Amniotic epithelial cell (primary cell): ENCODE measurements at regions not wholly inside any gene's neighbourhood (a gene's known extent, or its start where the extent isn't known, plus 50 kb on each side); places are given as distances from the start of the nearest gene placed in this dataset.
"Not testable (repeated sequence)": the region's sequence is repeated elsewhere in the genome, so short reads cannot be mapped to it uniquely, and the experiment has no call there.

Source experiments
- DNase-seq: peaks from one replicate; pipeline ENCODE4 v3.0.0-alpha.2; 2010; ENCODE audit warnings: low read depth

- no peak for DNase-seq
Observed at GRCh38 chr2:57437077-57437476, 609.5 kb upstream of the VRK2 start.

DNA sequence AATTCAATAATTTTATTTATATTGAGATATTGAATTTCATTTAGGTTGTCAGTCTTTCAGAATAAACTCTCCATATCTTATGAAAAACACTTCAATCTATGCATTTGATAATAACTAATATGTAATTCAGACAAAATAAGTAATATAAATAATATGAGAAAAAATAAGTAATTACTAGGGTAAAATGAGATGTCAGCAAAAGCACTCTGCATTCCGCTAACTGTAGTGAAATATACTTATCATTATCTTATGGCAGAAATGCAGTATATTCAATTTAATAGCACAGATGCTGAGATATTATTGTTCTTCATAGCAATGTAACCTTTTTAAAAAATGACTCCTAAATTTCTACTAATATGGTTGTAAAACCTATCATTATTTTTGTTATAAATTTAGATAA is 606.2 kb upstream of the VRK2 start:
- no peak for DNase-seq

GRCh38 chr2:57443086-57443485 is 603.5 kb upstream of the VRK2 start:
- DNase-seq = no peak

DNA sequence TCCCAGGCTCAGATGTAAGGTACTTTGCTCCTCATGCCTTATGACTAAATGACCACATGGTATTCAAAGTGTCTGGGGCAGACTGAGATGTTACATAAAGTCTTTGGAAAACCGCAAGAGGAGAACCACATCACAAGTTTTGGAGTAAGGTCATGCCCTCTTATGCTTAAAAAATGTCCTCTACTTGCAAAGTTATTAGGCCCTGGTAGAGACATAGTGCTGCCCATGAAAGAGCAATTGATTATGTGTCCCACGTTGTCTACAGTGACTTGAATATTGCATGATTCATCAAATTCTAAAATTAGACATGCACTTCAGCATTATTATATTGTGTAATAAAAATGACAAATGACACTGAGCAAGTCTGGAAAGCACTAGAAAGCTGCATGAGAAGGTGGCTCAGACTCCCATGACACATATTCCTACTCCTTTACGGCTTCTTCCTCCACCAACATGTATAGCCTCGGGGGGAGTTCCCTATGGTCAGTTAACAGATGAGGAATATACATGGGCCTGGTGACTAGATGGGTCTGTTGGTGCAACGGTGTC is 602.6 kb upstream of the VRK2 start:
- DNase-seq = peak; percentile 44

GRCh38 chr2:57444752-57445430 is 601.7 kb upstream of the VRK2 start:
- no peak for DNase-seq

- DNase-seq = no peak
Observed at GRCh38 chr2:57448816-57449215, 597.8 kb upstream of the VRK2 start.

DNA sequence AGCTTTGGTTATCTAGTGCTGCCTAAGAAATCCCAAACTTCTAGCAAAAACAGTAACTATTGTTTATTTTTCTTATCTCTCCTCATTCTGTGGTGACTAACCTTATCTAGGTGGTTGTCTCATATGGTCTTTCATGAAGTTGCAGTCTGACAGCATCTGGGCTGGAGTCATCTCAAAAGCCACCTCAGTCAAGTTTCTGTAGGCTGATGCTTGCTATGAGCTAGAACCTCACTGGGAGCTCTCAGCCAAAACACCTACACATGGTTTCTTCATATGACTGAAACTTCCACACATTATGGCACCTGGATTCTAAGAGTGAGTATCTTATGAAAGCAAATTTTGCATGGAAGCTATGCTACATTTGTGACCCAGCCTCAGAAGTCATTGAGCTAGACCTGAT is 596.4 kb upstream of the VRK2 start:
- DNase-seq = peak; percentile 34

DNA sequence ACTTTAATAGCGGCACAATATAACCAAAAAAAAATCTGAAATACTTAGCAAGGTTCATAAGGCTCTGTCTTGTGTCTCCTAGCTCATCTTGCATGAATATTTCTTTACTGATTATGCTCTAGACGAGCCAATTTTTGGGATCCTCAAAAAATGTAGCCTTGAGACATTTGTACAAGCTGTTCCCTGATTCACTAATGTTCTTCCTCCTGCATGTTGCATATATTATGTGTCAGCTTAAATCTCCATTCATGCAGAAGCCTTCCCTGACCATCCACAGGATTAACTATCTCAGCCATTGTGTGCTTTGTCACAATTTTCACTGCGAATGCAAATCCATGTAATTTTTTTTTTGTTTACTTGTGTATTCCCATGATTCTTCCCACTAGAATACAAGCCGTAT is 594.0 kb upstream of the VRK2 start:
- no peak for DNase-seq

DNA sequence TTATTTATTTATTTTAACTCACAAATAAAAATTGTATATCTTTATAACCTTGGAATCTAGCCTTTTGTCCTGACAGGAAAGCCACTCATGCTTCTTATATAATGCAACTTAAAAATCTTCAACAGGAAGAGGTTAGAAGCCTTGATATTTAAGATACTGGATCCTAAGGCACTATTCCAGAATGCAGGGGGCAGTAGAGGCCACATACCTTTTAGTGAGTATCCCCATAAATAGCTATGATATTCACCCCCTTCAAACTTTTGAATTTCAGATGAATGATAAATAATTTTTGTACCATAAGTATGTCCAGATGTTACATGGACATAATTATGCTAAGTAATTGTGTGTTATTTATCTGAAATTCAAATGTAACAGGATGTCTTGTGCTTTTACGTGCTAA is 592.7 kb upstream of the VRK2 start:
- no peak for DNase-seq

- DNase-seq = peak; percentile 45
Observed at GRCh38 chr2:57460396-57461276, 586.0 kb upstream of the VRK2 start.

- no peak for DNase-seq
Observed at GRCh38 chr2:57461624-57462023, 585.0 kb upstream of the VRK2 start.

GRCh38 chr2:57465067-57465466 is 581.5 kb upstream of the VRK2 start:
- DNase-seq = no peak

DNA sequence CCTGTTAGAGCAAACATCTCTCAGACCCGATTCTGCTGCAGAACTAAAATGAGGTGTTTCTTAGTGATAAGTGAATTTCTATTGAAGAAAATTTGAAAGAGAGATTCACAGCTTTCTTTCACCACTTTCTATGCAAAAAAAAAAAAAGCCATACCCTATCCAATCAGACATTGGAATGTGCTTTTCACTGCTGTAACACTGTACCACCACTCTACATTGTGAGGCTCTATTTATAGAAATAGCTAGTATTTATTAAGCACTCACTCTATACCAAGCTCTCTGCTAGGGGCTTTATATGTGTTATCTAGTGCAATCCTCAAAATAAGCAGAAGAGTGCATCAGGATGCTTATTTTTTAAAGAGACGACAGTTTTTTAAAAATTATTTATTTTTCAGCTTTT is 580.6 kb upstream of the VRK2 start:
- no peak for DNase-seq

DNA sequence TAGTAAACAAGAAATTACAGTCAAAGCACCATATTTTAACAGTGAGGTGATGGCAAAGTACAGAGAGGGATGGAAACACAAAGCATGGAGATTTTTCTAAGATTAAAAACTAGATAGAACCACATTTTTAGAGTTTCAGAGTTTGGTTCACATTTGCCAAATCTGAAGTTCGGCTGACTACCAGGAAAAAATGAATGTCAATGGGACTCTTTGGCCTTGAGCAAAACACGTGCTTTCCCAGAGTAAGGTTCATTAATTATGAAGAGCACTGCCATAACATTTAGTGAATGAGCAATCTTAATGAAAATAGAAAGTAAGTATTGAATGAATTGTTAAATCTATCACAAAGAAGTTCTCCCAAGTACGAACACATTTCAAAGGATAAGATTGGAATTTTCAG is 571.2 kb upstream of the VRK2 start:
- no peak for DNase-seq

DNA sequence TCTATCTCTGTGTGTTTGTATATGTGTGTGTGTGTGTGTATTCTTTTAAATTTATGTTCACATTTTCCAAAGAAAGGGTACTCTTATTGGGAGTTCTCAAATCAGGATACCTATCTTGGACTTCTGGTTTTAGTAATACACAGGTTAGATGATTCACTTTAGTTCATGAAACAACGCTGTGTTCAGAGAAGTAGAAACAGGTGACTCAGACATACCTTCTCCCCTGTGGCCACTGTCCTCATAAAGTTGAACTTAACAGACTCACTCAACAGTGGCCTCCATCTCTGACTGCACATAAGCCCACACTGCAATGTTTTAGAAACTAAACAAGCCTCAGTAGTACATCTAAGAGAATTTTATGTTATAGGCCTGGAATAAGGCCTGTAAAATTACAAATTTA is 566.6 kb upstream of the VRK2 start:
- no peak for DNase-seq

- DNase-seq = no peak
Observed at GRCh38 chr2:57488061-57488460, 558.5 kb upstream of the VRK2 start.

GRCh38 chr2:57490741-57491140 is 555.9 kb upstream of the VRK2 start:
- DNase-seq = peak; percentile 8

DNA sequence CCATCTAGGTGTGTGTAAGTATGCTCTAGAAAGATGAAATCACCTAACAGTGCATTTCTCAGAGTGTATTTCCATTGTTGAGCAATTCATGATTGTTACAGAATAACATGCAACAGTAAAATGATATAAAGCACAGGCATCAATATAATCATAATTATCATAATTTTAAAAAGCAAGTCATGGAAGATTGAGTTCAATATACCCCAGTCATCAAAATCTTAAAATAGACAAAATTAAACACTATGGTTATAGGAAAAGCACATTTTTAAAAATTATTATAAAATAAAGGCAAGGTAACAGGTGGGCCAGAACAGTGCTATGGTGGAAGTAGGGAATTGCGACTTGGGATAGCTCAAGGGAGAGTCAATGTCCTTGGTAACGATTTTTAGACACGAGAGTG is 555.4 kb upstream of the VRK2 start:
- no peak for DNase-seq

- not testable (repeated sequence) for DNase-seq
Observed at GRCh38 chr2:57493966-57494365, 552.6 kb upstream of the VRK2 start.

GRCh38 chr2:57497489-57498096 is 549.0 kb upstream of the VRK2 start:
- peak; percentile 60 for DNase-seq

- no peak for DNase-seq
Observed at GRCh38 chr2:57504787-57505186, 541.8 kb upstream of the VRK2 start.

- DNase-seq = no peak
Observed at GRCh38 chr2:57509189-57509588, 537.4 kb upstream of the VRK2 start.

- DNase-seq = no peak
Observed at GRCh38 chr2:57510704-57511103, 535.9 kb upstream of the VRK2 start.
